DND-41 (cell line): ENCODE measurements at regions not wholly inside any gene's neighbourhood (a gene's known extent, or its start where the extent isn't known, plus 50 kb on each side); places are given as distances from the start of the nearest gene placed in this dataset.

Experiments
- ATAC-seq: fragments of 200-7000 bp; cut with Tn5 transposase; 3 replicates; pipeline ENCODE4 v1.9.1; 2021; ENCODE audit warnings: low read depth; ENCODE audit not compliant: insufficient read depth
- DNase-seq: peaks from one replicate; pipeline ENCODE4 v3.0.0-alpha.2; 2020
- H2AFZ ChIP-seq: 2 replicates; pipeline ENCODE4 v1.6.0; 2012; ENCODE audit warnings: low read depth, low read length
- H3K27ac ChIP-seq: 2 replicates; pipeline ENCODE4 v1.5.1; 2012; ENCODE audit warnings: low read length, inconsistent platforms
- H3K27me3 ChIP-seq: fragments of 200-600 bp; sonication (generic); 2 replicates; pipeline ENCODE4 v1.6.0; 2012; ENCODE audit warnings: low read length, mild to moderate bottlenecking, inconsistent platforms; ENCODE audit not compliant: insufficient read depth, poor library complexity
- H3K36me3 ChIP-seq: 2 replicates; pipeline ENCODE4 v1.5.1; 2012; ENCODE audit warnings: low read length, inconsistent platforms; ENCODE audit not compliant: insufficient read depth
- H3K4me1 ChIP-seq: 2 replicates; pipeline ENCODE4 v1.5.1; 2012; ENCODE audit warnings: mild to moderate bottlenecking, low read length; ENCODE audit not compliant: insufficient read depth
- H3K4me2 ChIP-seq: 2 replicates; pipeline ENCODE4 v1.6.0; 2012; ENCODE audit warnings: mild to moderate bottlenecking, moderate library complexity, low read length, inconsistent platforms; ENCODE audit not compliant: insufficient read depth
- H3K4me3 ChIP-seq, 2 experiments: fragments of 200-600 bp in 1 of 2; shearing (Covaris generic) in 1 of 2; 2 replicates each; pipeline ENCODE4 v1.5.1; 2012 to 2016; ENCODE audit warnings: inconsistent platforms in 2 of 2, low read length in 2 of 2, mild to moderate bottlenecking in 2 of 2, low read depth in 1 of 2, moderate library complexity in 1 of 2
- H3K79me2 ChIP-seq: 2 replicates; pipeline ENCODE4 v1.6.0; 2012; ENCODE audit warnings: low read length, inconsistent platforms; ENCODE audit not compliant: insufficient read depth
- H3K9ac ChIP-seq: 2 replicates; pipeline ENCODE4 v1.6.0; 2012; ENCODE audit warnings: low read depth, mild to moderate bottlenecking, inconsistent platforms, low read length, moderate library complexity
- H3K9me3 ChIP-seq: 2 replicates; pipeline ENCODE4 v1.5.1; 2012; ENCODE audit warnings: low read length, moderate library complexity, mild to moderate bottlenecking, inconsistent platforms; ENCODE audit not compliant: insufficient read depth, severe bottlenecking
- H4K20me1 ChIP-seq: 2 replicates; pipeline ENCODE4 v1.6.0; 2012; ENCODE audit warnings: low read length; ENCODE audit not compliant: insufficient read depth
- CTCF ChIP-seq: IDR thresholded peaks from 2 replicates; pipeline ENCODE4 v1.5.1; 2012; ENCODE audit warnings: borderline replicate concordance, low read length, moderate library complexity, mild to moderate bottlenecking; ENCODE audit not compliant: poor library complexity, severe bottlenecking; ENCODE audit errors: extremely low read depth
- EZH2 ChIP-seq: IDR thresholded peaks from 3 replicates; pipeline ENCODE4 v1.6.1; 2012; ENCODE audit warnings: borderline replicate concordance, low read depth, mild to moderate bottlenecking, moderate library complexity, low read length, inconsistent platforms; ENCODE audit not compliant: severe bottlenecking

- no peaks in the 10 kb centered on the region for H4K20me1 ChIP-seq
- DNase-seq = no peak
- no peaks in the 10 kb centered on the region for H3K79me2 ChIP-seq
- H2AFZ ChIP-seq = no peak overlapping the region
- H3K9ac ChIP-seq = no peak overlapping the region
- H3K4me3 ChIP-seq = no peak overlapping the region
- no peaks in the 10 kb centered on the region for H3K36me3 ChIP-seq
- H3K4me1 ChIP-seq = no peaks in the 10 kb centered on the region
- no peaks in the 10 kb centered on the region for H3K27me3 ChIP-seq
- H3K27ac ChIP-seq = no peak overlapping the region
- no peaks in the 10 kb centered on the region for H3K9me3 ChIP-seq
- H3K4me2 ChIP-seq = no peak overlapping the region
- TF ChIP-seq CTCF (no peak), EZH2 (no peak)
- no peak for ATAC-seq
Measured at GRCh38 chr2:145299368-145299767, 779.4 kb upstream of the ZEB2 start.

GRCh38 chr2:145292166-145292565 is 772.2 kb upstream of the ZEB2 start:
- Histone ChIP-seq H4K20me1 (no peaks in the 10 kb centered on the region), H3K9me3 (no peaks in the 10 kb centered on the region), H3K36me3 (no peaks in the 10 kb centered on the region), H3K4me2 (no peak overlapping the region), H3K9ac (no peak overlapping the region), H3K27me3 (no peaks in the 10 kb centered on the region), H3K4me3 (no peak overlapping the region), H2AFZ (no peak overlapping the region), H3K79me2 (no peaks in the 10 kb centered on the region), H3K4me1 (peaks cover 14% of the 10 kb centered on the region), H3K27ac (no peak overlapping the region)
- DNase-seq (no peak), ATAC-seq (no peak)
- no peak for TF ChIP-seq CTCF

- no peak overlapping the region for H2AFZ ChIP-seq
- ATAC-seq (no peak), DNase-seq (no peak)
- no peak overlapping the region for H3K9ac ChIP-seq
- no peaks in the 10 kb centered on the region for H3K36me3 ChIP-seq
- no peak overlapping the region for H3K27ac ChIP-seq
- H4K20me1 ChIP-seq = no peaks in the 10 kb centered on the region
- H3K4me3 ChIP-seq = no peak overlapping the region
- H3K9me3 ChIP-seq = no peaks in the 10 kb centered on the region
- H3K79me2 ChIP-seq = no peaks in the 10 kb centered on the region
- H3K4me2 ChIP-seq = no peak overlapping the region
- no peaks in the 10 kb centered on the region for H3K27me3 ChIP-seq
- peaks cover 14% of the 10 kb centered on the region for H3K4me1 ChIP-seq
- TF ChIP-seq CTCF = no peak
- no peak for TF ChIP-seq EZH2
Measured at GRCh38 chr2:145290986-145291385, 771.1 kb upstream of the ZEB2 start.

- Histone ChIP-seq H3K27ac (no peak overlapping the region), H2AFZ (no peak overlapping the region), H3K4me3 (no peak overlapping the region), H3K36me3 (no peaks in the 10 kb centered on the region), H3K4me1 (peaks cover 14% of the 10 kb centered on the region), H3K9me3 (no peaks in the 10 kb centered on the region), H3K4me2 (no peak overlapping the region), H3K79me2 (no peaks in the 10 kb centered on the region), H3K9ac (no peak overlapping the region), H3K27me3 (no peaks in the 10 kb centered on the region), H4K20me1 (no peaks in the 10 kb centered on the region)
- TF ChIP-seq CTCF (no peak), EZH2 (no peak)
- no peak for ATAC-seq
- no peak for DNase-seq
Measured at GRCh38 chr2:145289946-145290345, 770.0 kb upstream of the ZEB2 start.
